Thoracic aorta (tissue), 2 donors: ENCODE measurements at regions not wholly inside any gene's neighbourhood (a gene's known extent, or its start where the extent isn't known, plus 50 kb on each side); places are given as distances from the start of the nearest gene placed in this dataset.

Experiments used
- ATAC-seq: fragments of 150-250 bp; one replicate; pipeline ENCODE4 v1.8.0; 2017; ENCODE audit warnings: low read depth; ENCODE audit not compliant: insufficient number of reproducible peaks, low FRiP score
- DNase-seq: peaks from one replicate; pipeline ENCODE4 v3.0.0-alpha.2; 2020; ENCODE audit warnings: low spot score
- H3K27ac ChIP-seq, 2 donors: fragments of 200-600 bp; sonication (generic); 1 replicate in 1 of 2; 2 replicates in 1 of 2; pipeline ENCODE4 v1.5.1; 2016; ENCODE audit warnings: mild to moderate bottlenecking in 2 of 2, moderate library complexity in 2 of 2
- H3K27me3 ChIP-seq: fragments of 200-600 bp; sonication (generic); replicated peaks from 2 replicates; pipeline ENCODE4 v1.6.0; 2016; ENCODE audit warnings: mild to moderate bottlenecking; ENCODE audit not compliant: insufficient read depth
- H3K36me3 ChIP-seq: fragments of 200-600 bp; sonication (generic); one replicate; pipeline ENCODE4 v1.5.1; 2016
- H3K4me1 ChIP-seq, 2 donors: fragments of 200-600 bp; sonication (generic); 1 replicate in 1 of 2; 2 replicates in 1 of 2; pipeline versions ENCODE4 v1.5.1 to v1.6.0; 2016; ENCODE audit warnings: low read depth in 2 of 2, mild to moderate bottlenecking in 1 of 2; ENCODE audit not compliant: control insufficient read depth in 1 of 2
- H3K4me3 ChIP-seq: fragments of 200-600 bp; sonication (generic); 2 replicates; pipeline ENCODE4 v1.5.1; 2016; ENCODE audit warnings: mild to moderate bottlenecking
- H3K9me3 ChIP-seq: fragments of 200-600 bp; sonication (generic); 2 replicates; pipeline ENCODE4 v1.5.1; 2016
- CTCF ChIP-seq: fragments of 200-600 bp; sonication (generic); IDR thresholded peaks from one replicate; pipeline ENCODE4 v1.5.1; 2019; ENCODE audit warnings: antibody characterized with exemption

DNA sequence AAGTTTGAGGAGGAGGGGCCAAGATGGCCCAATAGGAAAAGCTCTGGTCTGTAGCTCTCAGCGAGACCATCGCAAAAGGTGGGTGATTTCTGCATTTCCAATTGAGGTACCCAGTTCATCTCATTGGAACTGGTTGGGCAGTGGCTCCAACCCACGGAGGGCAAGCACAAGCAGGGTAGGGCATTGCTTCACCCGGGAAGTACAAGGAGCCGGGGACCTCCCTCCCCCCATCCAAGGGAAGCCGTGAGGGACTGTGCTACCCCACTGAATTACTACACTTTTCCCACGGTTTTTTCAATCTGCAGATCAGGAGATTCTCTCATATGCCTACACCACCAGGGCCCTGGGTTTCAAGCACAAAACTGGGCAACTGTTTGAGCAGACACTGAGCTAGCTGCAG is 58.0 kb upstream of the EFCAB3 start:
- Histone ChIP-seq H3K27me3 (no peaks in the 10 kb centered on the region), H3K4me1 (no peaks in the 10 kb centered on the region), H3K36me3 (no peaks in the 10 kb centered on the region), H3K27ac (no peak overlapping the region), H3K9me3 (no peaks in the 10 kb centered on the region), H3K4me3 (no peak overlapping the region)
- ATAC-seq (no peak), DNase-seq (no peak)
- no peak for TF ChIP-seq CTCF

GRCh38 chr17:62321451-62321850 is 58.9 kb upstream of the EFCAB3 start:
- H3K4me1 ChIP-seq, result no peaks in the 10 kb centered on the region
- no peaks in the 10 kb centered on the region for H3K27me3 ChIP-seq
- H3K36me3 ChIP-seq, result no peaks in the 10 kb centered on the region
- TF ChIP-seq CTCF, result no peak
- no peaks in the 10 kb centered on the region for H3K9me3 ChIP-seq
- H3K27ac ChIP-seq, result no peak overlapping the region
- ATAC-seq (no peak), DNase-seq (no peak)
- H3K4me3 ChIP-seq, result no peak overlapping the region

- no peak overlapping the region for H3K27ac ChIP-seq
- no peaks in the 10 kb centered on the region for H3K4me1 ChIP-seq
- no peak for TF ChIP-seq CTCF
- ATAC-seq, result no peak
- DNase-seq, result no peak
- no peaks in the 10 kb centered on the region for H3K27me3 ChIP-seq
- H3K9me3 ChIP-seq, result no peaks in the 10 kb centered on the region
- no peak overlapping the region for H3K4me3 ChIP-seq
- H3K36me3 ChIP-seq, result no peaks in the 10 kb centered on the region
These were observed 60.5 kb upstream of the EFCAB3 start for GRCh38 chr17:62319846-62320245.

DNA sequence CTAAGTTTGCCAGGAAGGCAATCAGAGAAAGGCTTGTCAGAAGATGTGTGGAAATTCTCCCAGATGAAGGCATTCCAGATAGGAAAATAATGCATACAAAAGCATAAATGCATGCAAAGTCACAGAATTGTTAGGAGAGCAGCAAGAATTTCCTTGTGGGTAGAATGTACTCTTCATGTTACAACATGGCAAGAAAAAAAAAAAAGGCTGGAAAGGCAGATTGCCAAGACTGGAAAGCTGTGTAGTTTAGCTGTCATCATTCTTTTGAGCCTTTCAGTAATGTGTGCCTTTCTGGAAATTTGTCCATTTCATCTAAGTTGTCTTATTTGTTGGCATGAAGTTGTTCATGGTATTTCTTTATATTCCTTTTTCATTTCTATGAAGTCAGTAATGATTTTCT is 71.0 kb upstream of the EFCAB3 start:
- no peak for ATAC-seq
- Histone ChIP-seq H3K27ac (no peak overlapping the region), H3K4me1 (no peaks in the 10 kb centered on the region), H3K36me3 (no peaks in the 10 kb centered on the region), H3K9me3 (no peaks in the 10 kb centered on the region), H3K4me3 (no peak overlapping the region), H3K27me3 (no peaks in the 10 kb centered on the region)
- DNase-seq, result no peak
- no peak for TF ChIP-seq CTCF

DNA sequence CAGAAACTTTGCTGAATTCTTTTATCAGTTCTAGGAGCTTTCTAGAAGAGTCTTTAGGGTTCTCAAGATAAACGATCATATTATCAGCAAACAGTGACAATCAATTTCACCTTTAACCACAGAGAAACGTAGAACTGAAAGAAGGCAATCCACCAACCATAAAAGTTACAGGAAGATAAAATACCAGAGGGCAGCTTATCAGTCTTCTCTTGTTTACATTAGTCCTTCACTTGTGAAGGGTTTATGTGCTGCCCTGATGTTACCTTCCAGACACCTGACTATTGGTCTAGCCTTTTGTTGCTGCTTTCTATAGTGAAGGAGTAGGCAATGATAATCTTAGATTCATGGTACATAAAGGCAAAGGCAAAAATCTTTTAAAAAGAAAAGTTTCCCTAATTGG is 73.2 kb upstream of the EFCAB3 start:
- no peaks in the 10 kb centered on the region for H3K9me3 ChIP-seq
- no peaks in the 10 kb centered on the region for H3K36me3 ChIP-seq
- H3K27ac ChIP-seq, result no peak overlapping the region
- DNase-seq (no peak), ATAC-seq (no peak)
- no peak for TF ChIP-seq CTCF
- no peak overlapping the region for H3K4me3 ChIP-seq
- no peaks in the 10 kb centered on the region for H3K4me1 ChIP-seq
- no peaks in the 10 kb centered on the region for H3K27me3 ChIP-seq
